ENCODE measurements at regions not wholly inside any gene's neighbourhood (a gene's known extent, or its start where the extent isn't known, plus 50 kb on each side); places are given as distances from the start of the nearest gene placed in this dataset.

DNA sequence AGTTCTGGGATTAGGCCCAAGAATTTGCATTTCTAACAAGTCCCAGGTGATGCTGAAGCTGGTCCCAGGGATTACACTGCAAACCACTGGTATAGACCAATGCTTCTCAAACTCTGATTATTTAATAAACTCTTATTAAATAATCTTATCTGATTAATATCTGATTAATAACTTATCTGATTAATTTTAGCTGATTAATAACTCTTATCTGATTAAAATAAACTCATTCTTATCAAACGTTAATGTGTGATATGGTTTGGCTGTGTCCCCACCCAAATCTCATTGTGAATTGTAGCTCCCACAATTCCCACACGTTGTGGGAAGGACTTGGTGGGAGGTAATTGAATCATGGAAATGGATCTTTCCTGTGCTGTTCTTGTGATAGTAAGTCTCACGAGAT is 78.6 kb upstream of the TANC2 start:
- H3K4me3 ChIP-seq (ENCODE audit: low read length) = no peak overlapping the region
- TF ChIP-seq, protein P1, sequence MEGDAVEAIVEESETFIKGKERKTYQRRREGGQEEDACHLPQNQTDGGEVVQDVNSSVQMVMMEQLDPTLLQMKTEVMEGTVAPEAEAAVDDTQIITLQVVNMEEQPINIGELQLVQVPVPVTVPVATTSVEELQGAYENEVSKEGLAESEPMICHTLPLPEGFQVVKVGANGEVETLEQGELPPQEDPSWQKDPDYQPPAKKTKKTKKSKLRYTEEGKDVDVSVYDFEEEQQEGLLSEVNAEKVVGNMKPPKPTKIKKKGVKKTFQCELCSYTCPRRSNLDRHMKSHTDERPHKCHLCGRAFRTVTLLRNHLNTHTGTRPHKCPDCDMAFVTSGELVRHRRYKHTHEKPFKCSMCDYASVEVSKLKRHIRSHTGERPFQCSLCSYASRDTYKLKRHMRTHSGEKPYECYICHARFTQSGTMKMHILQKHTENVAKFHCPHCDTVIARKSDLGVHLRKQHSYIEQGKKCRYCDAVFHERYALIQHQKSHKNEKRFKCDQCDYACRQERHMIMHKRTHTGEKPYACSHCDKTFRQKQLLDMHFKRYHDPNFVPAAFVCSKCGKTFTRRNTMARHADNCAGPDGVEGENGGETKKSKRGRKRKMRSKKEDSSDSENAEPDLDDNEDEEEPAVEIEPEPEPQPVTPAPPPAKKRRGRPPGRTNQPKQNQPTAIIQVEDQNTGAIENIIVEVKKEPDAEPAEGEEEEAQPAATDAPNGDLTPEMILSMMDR (conservative IDR thresholded peaks at IDR 0.05; ENCODE audit: low read depth, low read length) = no peak
- no peak for DNase-seq (ENCODE audit: low read depth)

- TF ChIP-seq, protein P1 (conservative IDR thresholded peaks at IDR 0.05; ENCODE audit: low read depth, low read length) = no peak
- no peak for DNase-seq (ENCODE audit: low read depth)
- no peak overlapping the region for H3K4me3 ChIP-seq (ENCODE audit: low read length)
Observed at GRCh38 chr17:62884781-62885180, 76.7 kb upstream of the MARCHF10 start.

DNA sequence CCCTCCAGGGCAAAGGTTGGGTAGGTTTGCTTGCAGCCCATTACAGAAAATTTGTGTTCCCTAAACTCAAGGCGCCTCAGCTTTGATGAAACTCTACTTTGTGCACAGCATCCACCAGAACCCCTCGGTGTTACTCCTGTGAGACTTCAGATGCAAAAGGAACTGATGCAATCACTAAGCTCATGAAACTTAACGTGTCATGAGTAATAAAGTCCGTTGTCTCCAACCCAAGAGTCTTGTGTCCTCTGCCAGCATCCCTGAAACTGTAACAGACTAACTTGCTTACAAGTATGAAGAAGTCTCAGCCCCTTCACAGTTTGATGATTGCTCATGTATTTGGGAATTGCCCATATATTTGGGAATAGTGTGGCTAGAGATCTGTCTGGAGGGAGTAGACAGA is 74.8 kb upstream of the MARCHF10 start:
- no peak for DNase-seq (ENCODE audit: low read depth)
- TF ChIP-seq, protein P1 (conservative IDR thresholded peaks at IDR 0.05; ENCODE audit: low read depth, low read length) = no peak
- H3K4me3 ChIP-seq (ENCODE audit: low read length) = no peak overlapping the region

GRCh38 chr17:62882284-62882683 is 74.2 kb upstream of the MARCHF10 start:
- no peak overlapping the region for H3K4me3 ChIP-seq (ENCODE audit: low read length)
- DNase-seq (ENCODE audit: low read depth) = no peak
- TF ChIP-seq, protein P1 (conservative IDR thresholded peaks at IDR 0.05; ENCODE audit: low read depth, low read length) = no peak

GRCh38 chr17:62880120-62880519 is 72.0 kb upstream of the MARCHF10 start:
- TF ChIP-seq, protein P1 (conservative IDR thresholded peaks at IDR 0.05; ENCODE audit: low read depth, low read length) = no peak
- H3K4me3 ChIP-seq (ENCODE audit: low read length) = no peak overlapping the region
- no peak for DNase-seq (ENCODE audit: low read depth)

- DNase-seq (ENCODE audit: low read depth) = peak; percentile 23
- TF ChIP-seq, protein P1 (conservative IDR thresholded peaks at IDR 0.05; ENCODE audit: low read depth, low read length) = no peak
- H3K4me3 ChIP-seq (ENCODE audit: low read length) = no peak overlapping the region
Observed at GRCh38 chr17:62876673-62877405, 68.7 kb upstream of the MARCHF10 start.

DNA sequence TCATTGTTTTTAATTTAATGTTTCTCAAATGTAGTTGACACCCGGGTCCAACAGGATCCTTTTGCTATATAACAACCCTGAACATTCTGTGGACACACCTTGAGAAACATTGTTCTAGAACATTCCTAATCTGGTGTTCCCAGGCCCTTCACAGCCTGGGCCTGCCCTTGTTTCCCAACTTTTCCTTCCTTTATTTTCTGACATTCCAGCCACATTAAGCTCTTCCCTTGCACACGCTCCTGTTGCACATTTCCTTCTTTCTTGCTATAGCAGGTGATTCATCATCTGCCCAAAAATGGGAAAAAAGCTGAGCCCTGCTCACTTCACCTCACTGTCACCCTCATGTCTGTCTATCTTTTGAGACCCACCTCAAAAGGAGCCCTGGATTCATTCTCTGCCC is 67.9 kb upstream of the MARCHF10 start:
- no peak for DNase-seq (ENCODE audit: low read depth)
- no peak overlapping the region for H3K4me3 ChIP-seq (ENCODE audit: low read length)
- TF ChIP-seq, protein P1 (conservative IDR thresholded peaks at IDR 0.05; ENCODE audit: low read depth, low read length) = no peak
